SK-N-SH treated with all-trans-retinoic acid at 6 μM for 48 hours (cell line): ENCODE measurements at regions not wholly inside any gene's neighbourhood (a gene's known extent, or its start where the extent isn't known, plus 50 kb on each side); places are given as distances from the start of the nearest gene placed in this dataset.

ENCODE experiments used
- ARNTL ChIP-seq: fragments of 450-650 bp; formaldehyde crosslinking; IDR thresholded peaks from 2 replicates; pipeline ENCODE4 v1.5.0; 2020; ENCODE audit warnings: low read depth, mild to moderate bottlenecking, moderate library complexity, borderline replicate concordance
- CSDC2 ChIP-seq: fragments of 250-450 bp; sonication (Bioruptor Pico); IDR thresholded peaks from 2 replicates; pipeline ENCODE4 v1.5.0; 2020; ENCODE audit warnings: mild to moderate bottlenecking, moderate library complexity
- ESRRG ChIP-seq: fragments of 250-450 bp; sonication (Bioruptor Pico); IDR thresholded peaks from 2 replicates; pipeline ENCODE4 v1.6.1; 2021; ENCODE audit warnings: mild to moderate bottlenecking
- GLIS3 ChIP-seq: fragments of 250-450 bp; sonication (Bioruptor Pico); IDR thresholded peaks from 2 replicates; pipeline ENCODE4 v1.5.0; 2020; ENCODE audit warnings: mild to moderate bottlenecking, moderate library complexity
- ISL1 ChIP-seq: fragments of 250-450 bp; sonication (Bioruptor Pico); IDR thresholded peaks from 2 replicates; pipeline ENCODE4 v2.1.2; 2022; ENCODE audit warnings: mild to moderate bottlenecking, moderate library complexity
- PATZ1 ChIP-seq: fragments of 250-450 bp; sonication (Bioruptor Pico); IDR thresholded peaks from 2 replicates; pipeline ENCODE4 v1.8.0; 2020; ENCODE audit warnings: mild to moderate bottlenecking, moderate library complexity, borderline replicate concordance
- RARB ChIP-seq: fragments of 250-450 bp; sonication (Bioruptor Pico); IDR thresholded peaks from 2 replicates; pipeline ENCODE4 v1.8.0; 2021; ENCODE audit warnings: mild to moderate bottlenecking, moderate library complexity
- ZFP3 ChIP-seq: fragments of 250-450 bp; sonication (Bioruptor Pico); IDR thresholded peaks from 2 replicates; pipeline ENCODE4 v1.5.0; 2020; ENCODE audit warnings: mild to moderate bottlenecking, moderate library complexity
- ZFP30 ChIP-seq: fragments of 450-650 bp; formaldehyde crosslinking; IDR thresholded peaks from 2 replicates; pipeline ENCODE4 v1.5.0; 2022; ENCODE audit warnings: mild to moderate bottlenecking, moderate library complexity
- ZNF565 ChIP-seq: fragments of 450-650 bp; formaldehyde crosslinking; conservative IDR thresholded peaks from 2 replicates; pipeline ENCODE4 v1.5.0; 2020; ENCODE audit warnings: low read depth, mild to moderate bottlenecking, moderate library complexity
- ZNF70 ChIP-seq: fragments of 450-650 bp; formaldehyde crosslinking; IDR thresholded peaks from 2 replicates; pipeline ENCODE4 v1.5.0; 2020; ENCODE audit warnings: mild to moderate bottlenecking, moderate library complexity

- TF ChIP-seq ZFP30 (CRISPR knock-in tag) (no peak), ESRRG (CRISPR knock-in tag) (no peak), ARNTL (CRISPR knock-in tag) (no peak), GLIS3 (CRISPR knock-in tag) (no peak), CSDC2 (CRISPR knock-in tag) (no peak), ZNF70 (CRISPR knock-in tag) (no peak), ISL1 (no peak), ZFP3 (CRISPR knock-in tag) (no peak), ZNF565 (CRISPR knock-in tag) (no peak), RARB (CRISPR knock-in tag) (no peak), PATZ1 (no peak)
Observed at GRCh38 chr16:48960830-48961229, 320.8 kb downstream of the CBLN1 start.
